PC-3 (cell line): ENCODE measurements at regions not wholly inside any gene's neighbourhood (a gene's known extent, or its start where the extent isn't known, plus 50 kb on each side); places are given as distances from the start of the nearest gene placed in this dataset.

Source experiments
- CTCF ChIP-seq: fragments of 300-600 bp; sonication (generic); conservative IDR thresholded peaks from 2 replicates; pipeline ENCODE4 v1.5.1; 2017; ENCODE audit warnings: antibody characterized with exemption, low read depth, mild to moderate bottlenecking, low read length
- EZH2 ChIP-seq: fragments of 300-600 bp; sonication (generic); IDR thresholded peaks from one replicate; pipeline ENCODE4 v1.6.1; 2017; ENCODE audit warnings: antibody characterized with exemption, mild to moderate bottlenecking, low read length; ENCODE audit not compliant: unreplicated experiment
- EZH2phosphoT487 ChIP-seq: fragments of 300-600 bp; sonication (generic); IDR thresholded peaks from 2 replicates; pipeline ENCODE4 v1.6.1; 2018; ENCODE audit warnings: mild to moderate bottlenecking, antibody characterized with exemption, low read length, borderline replicate concordance

GRCh38 chr3:164341086-164341485 is 737.2 kb downstream of the SI start:
- TF ChIP-seq CTCF, result no peak
- no peak for TF ChIP-seq EZH2
- no peak for TF ChIP-seq EZH2phosphoT487
